ENCODE measurements at regions not wholly inside any gene's neighbourhood (a gene's known extent, or its start where the extent isn't known, plus 50 kb on each side); places are given as distances from the start of the nearest gene placed in this dataset.

DNA sequence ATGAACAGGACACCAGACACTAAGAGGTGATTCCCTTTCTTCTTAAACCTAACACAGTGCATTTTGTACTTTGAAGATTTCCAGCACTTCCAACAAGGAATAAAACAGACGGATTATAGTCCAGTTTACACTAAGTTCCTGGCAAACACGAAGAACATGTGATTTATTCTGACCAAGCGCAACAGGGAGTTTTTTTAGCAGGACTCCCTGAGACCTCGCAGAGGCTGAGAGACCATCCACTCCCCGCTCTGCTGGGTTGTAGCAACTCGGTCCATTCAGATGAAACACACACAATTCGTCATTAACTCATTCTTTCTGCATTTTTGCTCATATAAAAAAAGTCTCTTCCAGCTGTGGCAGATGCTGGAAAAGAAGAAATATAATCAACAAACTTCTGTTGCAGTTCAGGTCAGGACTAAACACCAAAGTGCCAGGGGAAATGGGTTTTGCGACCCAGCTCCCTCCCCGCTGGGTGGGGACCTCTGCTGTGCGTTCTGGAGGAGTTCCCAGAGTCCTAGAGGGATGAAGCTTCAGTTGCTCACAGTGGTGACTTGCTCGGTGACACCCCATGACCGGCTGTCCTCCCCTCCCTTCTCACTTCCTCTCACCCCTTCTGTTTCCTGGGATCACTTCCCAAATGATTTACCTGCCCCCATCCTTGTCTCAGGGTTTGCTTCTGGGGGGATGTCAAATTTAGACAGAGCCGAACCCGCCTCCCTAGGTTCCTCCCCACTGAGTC, 52.5 kb downstream of the KCNF1 start:
- no peak for DNase-seq

GRCh38 chr2:10965241-10965843, 53.6 kb downstream of the KCNF1 start:
- DNase-seq = no peak

GRCh38 chr2:10966056-10966455, 54.3 kb downstream of the KCNF1 start:
- no peak for DNase-seq

- no peak for DNase-seq
Measured at GRCh38 chr2:10966741-10967140, 55.0 kb downstream of the KCNF1 start.

DNA sequence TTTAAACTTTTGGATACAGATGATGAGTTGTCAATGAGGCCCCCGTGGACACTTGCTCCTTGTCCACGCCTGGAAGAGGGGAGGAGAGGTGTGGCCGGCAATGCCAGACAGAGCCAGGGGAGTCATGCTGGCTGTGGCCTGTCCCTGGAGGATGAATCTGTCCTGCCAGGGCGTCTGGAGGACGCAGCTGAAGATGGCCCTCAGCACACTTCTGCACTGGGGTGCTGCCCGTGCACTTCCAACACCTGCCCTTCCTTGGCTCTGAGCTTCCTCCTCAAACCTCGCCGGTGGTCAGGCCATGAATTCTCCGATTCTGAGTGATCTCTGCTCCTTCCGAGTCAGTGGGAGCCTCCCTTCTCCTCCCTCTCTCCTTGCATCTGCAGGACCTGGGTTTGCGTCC, 56.4 kb downstream of the KCNF1 start:
- DNase-seq = no peak

GRCh38 chr2:10970666-10971065, 58.9 kb downstream of the KCNF1 start:
- no peak for DNase-seq

DNA sequence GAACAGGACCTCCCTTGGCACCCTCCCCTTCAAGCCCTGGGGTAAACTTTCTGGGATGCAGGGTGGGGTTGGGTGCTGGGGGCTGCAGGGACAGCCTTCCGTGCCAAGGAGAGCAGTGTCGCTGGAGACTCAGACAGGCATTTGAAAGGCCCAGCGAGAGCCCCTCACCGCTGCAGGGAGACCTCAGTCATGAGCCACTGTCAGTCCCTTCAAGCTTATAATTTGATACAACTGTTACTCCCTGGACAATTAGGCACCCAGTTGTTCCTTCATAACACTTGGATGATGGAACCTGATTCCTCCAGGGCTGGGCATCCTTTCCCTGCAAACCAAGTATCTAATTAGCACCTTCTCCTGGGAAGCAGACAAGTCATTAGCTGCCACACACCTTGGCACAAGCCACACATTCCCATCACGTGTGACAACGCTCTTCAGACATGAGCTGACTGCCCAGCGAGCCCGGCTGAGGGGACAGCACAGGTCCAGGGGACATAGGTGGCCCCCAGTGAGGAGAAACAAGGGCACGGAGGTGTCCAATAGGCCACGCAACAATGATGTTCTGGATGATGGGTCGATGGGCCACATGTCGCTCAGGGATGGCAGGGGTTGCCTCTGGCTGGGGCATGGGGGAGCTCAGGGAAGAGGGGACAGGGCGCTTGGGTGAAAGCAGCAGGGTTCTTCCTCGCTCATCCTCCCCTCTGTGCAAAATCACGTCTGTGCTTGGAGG, 59.6 kb downstream of the KCNF1 start:
- DNase-seq = no peak

DNA sequence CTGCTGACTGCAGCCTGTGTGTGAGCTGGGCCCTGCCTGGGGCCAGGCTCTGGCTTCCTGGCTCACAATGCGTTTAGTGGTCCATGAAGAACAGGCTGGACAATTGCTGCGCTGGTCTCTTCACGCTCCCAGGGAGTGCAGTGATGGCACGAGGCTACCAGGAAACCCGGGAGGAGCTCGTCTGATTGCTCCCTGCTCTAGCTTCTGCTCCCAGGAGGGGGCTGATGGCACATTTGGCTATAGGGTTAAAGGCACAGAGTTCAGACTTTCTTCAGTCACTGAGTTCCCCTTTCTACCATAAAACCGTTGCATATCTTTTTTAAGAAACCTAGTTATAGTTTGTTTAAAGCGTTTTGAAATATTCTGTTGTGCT, 60.1 kb downstream of the KCNF1 start:
- no peak for DNase-seq

DNA sequence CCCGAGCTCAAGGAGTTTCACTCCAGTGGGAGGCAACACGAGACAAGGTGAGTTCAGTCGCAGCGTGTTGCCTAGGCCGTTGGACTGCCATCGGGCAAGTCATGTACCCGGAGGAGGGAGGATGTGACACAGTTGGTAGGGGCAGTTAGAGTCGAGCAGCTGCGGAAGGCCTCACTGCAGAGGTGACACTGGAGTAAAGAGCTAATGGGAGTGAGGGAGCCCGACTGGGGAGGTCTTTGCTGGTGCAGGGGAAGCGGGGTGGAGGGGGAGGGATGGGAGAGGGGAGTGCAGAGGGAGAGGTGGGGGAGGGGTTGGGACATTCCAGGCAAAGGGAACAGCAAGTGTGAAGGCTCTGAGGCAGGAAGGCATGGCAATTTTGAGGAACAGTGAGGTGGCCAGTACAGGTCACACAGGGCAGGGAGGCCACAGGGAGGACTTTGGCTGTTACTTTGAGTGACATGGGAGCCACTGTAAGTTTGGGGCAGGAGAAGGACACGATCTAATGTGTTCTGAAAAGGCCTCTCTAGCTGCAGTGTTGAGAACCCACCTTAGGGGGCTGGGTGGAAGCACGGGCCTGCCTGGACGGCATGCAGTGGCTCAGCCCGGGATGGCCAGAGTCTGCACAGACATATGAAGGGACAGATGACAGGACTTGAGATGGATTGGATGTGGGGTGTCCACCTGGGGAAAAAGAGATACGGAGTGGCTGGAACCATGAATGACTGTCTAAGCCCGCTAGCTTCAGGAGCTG, 61.1 kb downstream of the KCNF1 start:
- DNase-seq = no peak

GRCh38 chr2:10973766-10974165, 62.0 kb downstream of the KCNF1 start:
- no peak for DNase-seq

- no peak for DNase-seq
Measured at GRCh38 chr2:10977003-10977402, 65.3 kb downstream of the KCNF1 start.

GRCh38 chr2:10977621-10978020, 65.9 kb downstream of the KCNF1 start:
- no peak for DNase-seq

DNA sequence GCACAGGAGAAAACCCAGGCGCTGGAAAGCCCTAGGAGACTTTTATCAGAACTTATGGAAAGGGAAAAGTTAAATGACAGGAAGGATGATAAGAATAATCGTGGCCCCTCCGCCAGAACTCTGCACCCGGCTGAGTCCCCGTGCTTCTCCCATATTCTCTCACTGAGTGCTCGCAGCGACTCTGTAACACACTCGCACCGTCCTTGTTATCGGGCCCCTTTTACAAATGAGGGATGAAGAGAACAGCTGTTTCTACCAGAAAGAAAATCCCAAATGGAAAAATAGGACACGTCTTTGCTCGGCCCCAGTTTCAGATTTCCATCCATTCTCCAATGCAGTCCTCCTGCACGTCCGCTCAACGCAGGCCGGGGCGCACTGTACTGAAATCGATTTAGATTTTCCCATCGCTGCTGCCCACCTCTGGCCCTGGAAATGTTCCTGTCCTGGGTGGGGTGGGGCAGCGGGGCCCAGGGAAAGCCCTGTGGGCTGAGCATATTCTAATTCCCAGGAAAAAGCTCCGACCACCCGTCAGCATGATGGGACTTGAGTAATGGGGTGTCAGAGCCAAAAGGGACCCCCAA, 66.4 kb downstream of the KCNF1 start:
- no peak for DNase-seq

- no peak for DNase-seq
Measured at GRCh38 chr2:10980071-10980470, 68.3 kb downstream of the KCNF1 start.

DNA sequence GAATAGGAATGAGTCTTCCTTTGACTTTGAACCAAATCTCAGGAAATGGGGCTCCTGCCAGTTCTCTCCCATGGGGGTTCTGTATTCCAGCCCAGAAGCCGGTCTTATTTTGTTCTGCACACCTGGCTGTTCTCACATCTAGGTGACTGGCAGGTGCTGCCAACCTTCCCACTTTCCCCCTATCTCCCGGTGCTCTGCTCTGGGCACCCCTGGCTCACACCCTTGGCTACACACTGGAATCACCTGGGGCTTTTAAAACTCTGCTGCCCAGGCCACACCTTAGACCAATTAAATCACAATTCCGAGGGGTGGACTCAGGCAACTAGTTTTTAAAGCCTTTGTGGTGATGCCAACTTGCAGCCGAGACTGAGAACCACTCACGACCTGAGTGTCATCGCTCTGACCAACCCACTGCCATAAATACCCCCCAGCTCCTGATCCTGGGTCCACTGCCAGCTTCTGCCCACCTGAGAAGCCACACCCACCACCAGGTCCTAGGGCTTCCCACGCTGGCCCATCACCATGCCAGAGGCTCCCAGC, 69.2 kb downstream of the KCNF1 start:
- no peak for DNase-seq

- DNase-seq = no peak
Measured at GRCh38 chr2:10981451-10981850, 69.7 kb downstream of the KCNF1 start.

GRCh38 chr2:10981941-10982431, 70.3 kb downstream of the KCNF1 start:
- no peak for DNase-seq

DNA sequence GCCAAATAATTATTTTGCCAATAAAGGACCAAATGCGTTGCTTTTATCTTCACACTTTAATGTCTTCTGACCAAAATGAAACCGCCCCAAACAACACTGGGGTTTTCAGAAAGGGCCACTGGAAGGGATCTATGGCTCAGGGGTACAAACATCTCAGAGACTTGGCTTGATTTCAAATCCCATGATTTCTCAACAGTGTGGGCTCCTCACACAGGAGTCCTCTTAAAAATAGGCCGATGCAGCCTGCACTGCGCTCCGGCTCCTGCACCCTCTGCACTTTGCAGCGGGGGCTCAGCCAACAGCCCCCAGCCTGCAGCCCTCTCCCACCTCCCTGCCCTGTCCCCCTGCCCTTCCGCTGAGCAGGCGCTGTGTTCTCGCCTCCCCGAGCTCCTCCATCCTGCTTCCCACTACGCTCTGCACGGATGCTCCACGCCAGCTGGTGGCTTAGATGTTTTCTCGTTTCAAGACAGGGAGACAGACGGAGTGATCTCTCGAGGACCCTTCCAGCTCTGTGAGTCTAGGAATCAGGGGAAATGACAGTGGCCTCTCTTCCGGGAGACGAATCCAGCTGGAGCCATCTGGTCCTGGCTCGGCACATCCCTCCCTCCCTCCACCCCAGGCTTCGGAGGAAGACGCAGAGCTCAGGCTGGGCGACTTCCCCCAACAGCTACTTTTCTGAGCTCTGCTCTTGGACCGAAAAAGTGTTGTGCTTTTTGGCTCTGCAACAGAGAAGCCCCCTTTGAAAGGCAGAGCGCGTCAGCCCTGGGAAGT, 71.4 kb downstream of the KCNF1 start:
- no peak for DNase-seq

DNA sequence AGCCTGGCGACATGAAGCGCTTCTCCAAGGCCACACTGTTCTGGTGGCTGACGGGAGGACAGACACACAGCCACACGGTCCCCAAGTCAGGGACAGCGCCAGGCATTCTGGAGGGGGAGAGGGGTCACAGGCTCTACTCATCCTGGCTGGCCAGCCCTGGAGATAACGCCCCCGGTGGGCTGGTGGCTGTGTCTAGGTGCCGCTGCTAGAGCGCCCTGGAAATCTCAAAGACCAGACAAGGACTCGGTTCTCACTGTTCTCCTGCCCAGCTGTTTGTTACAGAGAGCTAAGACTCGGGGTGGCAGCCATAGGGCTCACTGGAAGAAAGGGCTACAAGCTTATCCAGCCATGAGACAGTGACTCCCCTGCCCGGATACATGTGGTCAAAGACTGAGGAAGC, 72.0 kb downstream of the KCNF1 start:
- DNase-seq = no peak

DNA sequence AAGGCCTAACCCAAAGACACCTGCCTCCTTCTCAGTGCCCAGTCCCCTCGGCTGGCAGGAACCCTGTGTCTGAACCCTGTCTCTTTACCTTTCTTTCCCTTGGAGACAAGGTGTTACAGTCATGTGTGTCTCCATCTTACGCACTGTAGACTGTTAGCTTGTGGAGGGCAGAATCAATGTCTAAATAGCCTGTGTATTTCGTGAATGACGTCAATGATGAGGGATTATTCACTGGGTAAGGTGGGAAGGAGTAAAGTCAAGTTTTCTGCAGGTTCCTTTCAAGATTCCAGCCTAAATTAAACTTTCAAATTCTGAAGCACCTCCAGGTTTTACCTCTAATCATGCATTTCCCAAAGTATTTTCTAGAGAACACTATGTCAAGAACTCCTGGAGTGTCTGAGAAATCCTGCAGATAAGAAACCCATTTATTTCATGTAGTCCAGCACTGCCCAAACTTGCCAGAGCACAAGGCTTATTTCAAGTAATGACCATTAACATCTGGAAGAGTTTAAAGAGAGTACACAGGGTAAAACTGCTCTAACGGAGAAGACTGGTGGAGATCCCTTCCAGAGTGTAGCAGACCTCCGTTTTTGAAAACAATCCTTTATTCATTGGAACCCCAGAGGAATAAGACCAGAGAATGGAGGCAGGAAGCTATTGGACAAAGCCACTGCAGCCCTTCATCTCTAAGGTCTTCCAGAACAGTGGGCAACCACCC, 72.8 kb downstream of the KCNF1 start:
- no peak for DNase-seq

DNA sequence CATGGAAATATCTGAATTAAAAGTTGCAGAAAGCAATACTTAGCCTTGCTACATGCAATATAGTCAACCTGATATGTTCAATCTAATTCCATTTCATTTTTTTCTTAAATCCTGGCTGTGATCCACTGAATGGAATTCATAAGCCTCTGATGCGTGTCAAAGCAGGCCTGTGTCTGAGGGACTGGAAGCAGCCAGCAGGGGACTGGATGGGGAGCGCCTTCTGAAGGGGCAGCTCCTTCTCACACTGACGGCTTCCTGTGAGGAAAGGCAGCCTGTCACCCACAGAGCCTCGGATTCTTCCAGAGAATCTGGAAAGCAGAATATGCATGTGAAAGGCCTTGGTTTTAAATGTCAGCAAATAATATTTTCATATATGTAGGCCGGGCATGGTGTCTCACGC, 73.5 kb downstream of the KCNF1 start:
- peak; percentile 12 for DNase-seq
